ENCODE measurements at regions not wholly inside any gene's neighbourhood (a gene's known extent, or its start where the extent isn't known, plus 50 kb on each side); places are given as distances from the start of the nearest gene placed in this dataset.
"Not testable (repeated sequence)": the region's sequence is repeated elsewhere in the genome, so short reads cannot be mapped to it uniquely, and the experiment has no call there.

- TF ChIP-seq ATF3 (IDR thresholded peaks at IDR 0.05); GABPA (IDR thresholded peaks at IDR 0.05 in 1 of 2, conservative IDR thresholded peaks at IDR 0.05 in 1 of 2); JUND (IDR thresholded peaks at IDR 0.05); TAF1 (conservative IDR thresholded peaks at IDR 0.05); RAD21 (IDR thresholded peaks at IDR 0.05); YY1 (IDR thresholded peaks at IDR 0.05); EGR1 (IDR thresholded peaks at IDR 0.05; ENCODE audit: low read depth in 2 of 2); HNF4G (IDR thresholded peaks at IDR 0.05); FOXA1 (IDR thresholded peaks at IDR 0.05): not testable (repeated sequence)
- TF ChIP-seq, protein P1, sequence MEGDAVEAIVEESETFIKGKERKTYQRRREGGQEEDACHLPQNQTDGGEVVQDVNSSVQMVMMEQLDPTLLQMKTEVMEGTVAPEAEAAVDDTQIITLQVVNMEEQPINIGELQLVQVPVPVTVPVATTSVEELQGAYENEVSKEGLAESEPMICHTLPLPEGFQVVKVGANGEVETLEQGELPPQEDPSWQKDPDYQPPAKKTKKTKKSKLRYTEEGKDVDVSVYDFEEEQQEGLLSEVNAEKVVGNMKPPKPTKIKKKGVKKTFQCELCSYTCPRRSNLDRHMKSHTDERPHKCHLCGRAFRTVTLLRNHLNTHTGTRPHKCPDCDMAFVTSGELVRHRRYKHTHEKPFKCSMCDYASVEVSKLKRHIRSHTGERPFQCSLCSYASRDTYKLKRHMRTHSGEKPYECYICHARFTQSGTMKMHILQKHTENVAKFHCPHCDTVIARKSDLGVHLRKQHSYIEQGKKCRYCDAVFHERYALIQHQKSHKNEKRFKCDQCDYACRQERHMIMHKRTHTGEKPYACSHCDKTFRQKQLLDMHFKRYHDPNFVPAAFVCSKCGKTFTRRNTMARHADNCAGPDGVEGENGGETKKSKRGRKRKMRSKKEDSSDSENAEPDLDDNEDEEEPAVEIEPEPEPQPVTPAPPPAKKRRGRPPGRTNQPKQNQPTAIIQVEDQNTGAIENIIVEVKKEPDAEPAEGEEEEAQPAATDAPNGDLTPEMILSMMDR (IDR thresholded peaks at IDR 0.05; ENCODE audit: low read depth, low read length, missing input control): not testable (repeated sequence)
- TF ChIP-seq, protein P2, sequence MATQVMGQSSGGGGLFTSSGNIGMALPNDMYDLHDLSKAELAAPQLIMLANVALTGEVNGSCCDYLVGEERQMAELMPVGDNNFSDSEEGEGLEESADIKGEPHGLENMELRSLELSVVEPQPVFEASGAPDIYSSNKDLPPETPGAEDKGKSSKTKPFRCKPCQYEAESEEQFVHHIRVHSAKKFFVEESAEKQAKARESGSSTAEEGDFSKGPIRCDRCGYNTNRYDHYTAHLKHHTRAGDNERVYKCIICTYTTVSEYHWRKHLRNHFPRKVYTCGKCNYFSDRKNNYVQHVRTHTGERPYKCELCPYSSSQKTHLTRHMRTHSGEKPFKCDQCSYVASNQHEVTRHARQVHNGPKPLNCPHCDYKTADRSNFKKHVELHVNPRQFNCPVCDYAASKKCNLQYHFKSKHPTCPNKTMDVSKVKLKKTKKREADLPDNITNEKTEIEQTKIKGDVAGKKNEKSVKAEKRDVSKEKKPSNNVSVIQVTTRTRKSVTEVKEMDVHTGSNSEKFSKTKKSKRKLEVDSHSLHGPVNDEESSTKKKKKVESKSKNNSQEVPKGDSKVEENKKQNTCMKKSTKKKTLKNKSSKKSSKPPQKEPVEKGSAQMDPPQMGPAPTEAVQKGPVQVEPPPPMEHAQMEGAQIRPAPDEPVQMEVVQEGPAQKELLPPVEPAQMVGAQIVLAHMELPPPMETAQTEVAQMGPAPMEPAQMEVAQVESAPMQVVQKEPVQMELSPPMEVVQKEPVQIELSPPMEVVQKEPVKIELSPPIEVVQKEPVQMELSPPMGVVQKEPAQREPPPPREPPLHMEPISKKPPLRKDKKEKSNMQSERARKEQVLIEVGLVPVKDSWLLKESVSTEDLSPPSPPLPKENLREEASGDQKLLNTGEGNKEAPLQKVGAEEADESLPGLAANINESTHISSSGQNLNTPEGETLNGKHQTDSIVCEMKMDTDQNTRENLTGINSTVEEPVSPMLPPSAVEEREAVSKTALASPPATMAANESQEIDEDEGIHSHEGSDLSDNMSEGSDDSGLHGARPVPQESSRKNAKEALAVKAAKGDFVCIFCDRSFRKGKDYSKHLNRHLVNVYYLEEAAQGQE (IDR thresholded peaks at IDR 0.05): not testable (repeated sequence)
- TF ChIP-seq, protein P3, sequence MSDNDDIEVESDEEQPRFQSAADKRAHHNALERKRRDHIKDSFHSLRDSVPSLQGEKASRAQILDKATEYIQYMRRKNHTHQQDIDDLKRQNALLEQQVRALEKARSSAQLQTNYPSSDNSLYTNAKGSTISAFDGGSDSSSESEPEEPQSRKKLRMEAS (IDR thresholded peaks at IDR 0.05): not testable (repeated sequence)
Measured at GRCh38 chr1:189331071-189331470, 1146.6 kb downstream of the BRINP3 start.

Data from liver (tissue), 3 donors.